IMR-90 (cell line): ENCODE measurements at regions not wholly inside any gene's neighbourhood (a gene's known extent, or its start where the extent isn't known, plus 50 kb on each side); places are given as distances from the start of the nearest gene placed in this dataset.

ENCODE experiments used
- ATAC-seq: fragments of 200-7000 bp; cut with Tn5 transposase; 2 replicates; pipeline ENCODE4 v1.9.1; 2020; ENCODE audit warnings: low read depth, mild to moderate bottlenecking, moderate library complexity
- BruUV-seq: library from RNA; stranded (reverse); fragments of 400-500 nt; replicated peaks from 2 replicates; lab custom pipeline; 2021; lab: Mats Ljungman, UMichigan
- CTCF ChIA-PET: fragments of 300-600 bp; formaldehyde crosslinking; extraction: SDS; loops from one replicate; lab custom pipeline; 2021; ENCODE audit warnings: antibody characterized with exemption; lab: Yijun Ruan, JAX
- POLR2A ChIA-PET: fragments of 300-600 bp; sonication (Branson Sonifier 250); formaldehyde crosslinking; loops from one replicate; lab custom pipeline; 2022; ENCODE audit warnings: antibody characterized with exemption; ENCODE audit not compliant: unreplicated experiment; lab: Charles Lee
- DNase-seq: peaks from one replicate; pipeline ENCODE4 v3.0.0; 2013
- H2AFZ ChIP-seq: replicated peaks from 2 replicates; pipeline ENCODE3; 2013; ENCODE audit warnings: low read length, mild to moderate bottlenecking; ENCODE audit not compliant: poor library complexity
- H2AK5ac ChIP-seq: 2 replicates; pipeline ENCODE4 v1.6.1; 2013; ENCODE audit warnings: low read depth, low read length, inconsistent platforms
- H2AK9ac ChIP-seq: replicated peaks from 2 replicates; pipeline ENCODE3; 2013; ENCODE audit warnings: mild to moderate bottlenecking, low read depth, low read length, moderate library complexity; ENCODE audit not compliant: poor library complexity
- H2BK120ac ChIP-seq: 2 replicates; pipeline ENCODE4 v1.6.1; 2013; ENCODE audit warnings: low read depth, low read length, inconsistent platforms
- H2BK15ac ChIP-seq: 3 replicates; pipeline ENCODE4 v1.6.1; 2013; ENCODE audit warnings: low read depth, low read length, inconsistent platforms
- H2BK20ac ChIP-seq: 2 replicates; pipeline ENCODE4 v1.6.1; 2013; ENCODE audit warnings: low read depth, mild to moderate bottlenecking, inconsistent platforms, low read length, moderate library complexity
- H2BK5ac ChIP-seq: 2 replicates; pipeline ENCODE4 v1.6.1; 2013; ENCODE audit warnings: mild to moderate bottlenecking, low read depth, low read length, inconsistent platforms; ENCODE audit not compliant: poor library complexity, severe bottlenecking
- H3K14ac ChIP-seq: replicated peaks from 2 replicates; pipeline ENCODE4 v1.6.1; 2013; ENCODE audit warnings: low read depth, low read length, inconsistent platforms
- H3K18ac ChIP-seq: 2 replicates; pipeline ENCODE4 v1.6.1; 2013; ENCODE audit warnings: low read depth, low read length, control low read depth
- H3K23ac ChIP-seq: 2 replicates; pipeline ENCODE4 v1.6.1; 2013; ENCODE audit warnings: low read depth, low read length, inconsistent platforms
- H3K27ac ChIP-seq: 2 replicates; pipeline ENCODE4 v1.5.1; 2013; ENCODE audit warnings: mild to moderate bottlenecking, control low read depth, low read length; ENCODE audit not compliant: insufficient read depth
- H3K27me3 ChIP-seq: 2 replicates; pipeline ENCODE4 v1.6.1; 2013; ENCODE audit warnings: low read length; ENCODE audit not compliant: control insufficient read depth, insufficient read depth
- H3K36me3 ChIP-seq: 2 replicates; pipeline ENCODE4 v1.6.1; 2013; ENCODE audit warnings: low read length, mixed read lengths; ENCODE audit not compliant: control insufficient read depth, insufficient read depth
- H3K4ac ChIP-seq: 2 replicates; pipeline ENCODE4 v1.6.1; 2013; ENCODE audit warnings: low read depth, low read length, inconsistent platforms
- H3K4me1 ChIP-seq: 2 replicates; pipeline ENCODE4 v1.6.1; 2013; ENCODE audit warnings: low read length, mixed read lengths; ENCODE audit not compliant: control insufficient read depth, insufficient read depth
- H3K4me2 ChIP-seq: 2 replicates; pipeline ENCODE4 v1.6.1; 2013; ENCODE audit warnings: low read depth, mild to moderate bottlenecking, control low read depth, low read length, moderate library complexity
- H3K4me3 ChIP-seq: 2 replicates; pipeline ENCODE4 v1.5.1; 2013; ENCODE audit warnings: low read depth, mild to moderate bottlenecking, control low read depth, low read length, moderate library complexity; ENCODE audit not compliant: insufficient read depth
- H3K56ac ChIP-seq: 2 replicates; pipeline ENCODE4 v1.6.1; 2013; ENCODE audit warnings: low read length, inconsistent platforms; ENCODE audit not compliant: insufficient read depth; ENCODE audit errors: extremely low read depth
- H3K79me1 ChIP-seq, 2 experiments: 2 replicates each; pipeline ENCODE4 v1.6.1; 2013; ENCODE audit warnings: low read length in 2 of 2, inconsistent platforms in 1 of 2, low read depth in 1 of 2
- H3K9ac ChIP-seq: 2 replicates; pipeline ENCODE4 v1.6.1; 2013; ENCODE audit warnings: low read depth, low read length, control low read depth
- H3K9me1 ChIP-seq: 2 replicates; pipeline ENCODE4 v1.6.1; 2013; ENCODE audit warnings: low read length, inconsistent platforms; ENCODE audit not compliant: insufficient read depth
- H3K9me3 ChIP-seq: 2 replicates; pipeline ENCODE4 v1.6.1; 2013; ENCODE audit warnings: low read length; ENCODE audit not compliant: control insufficient read depth, insufficient read depth
- H4K20me1 ChIP-seq: 2 replicates; pipeline ENCODE4 v1.6.1; 2013; ENCODE audit warnings: low read length, inconsistent platforms; ENCODE audit not compliant: insufficient read depth
- H4K5ac ChIP-seq: 2 replicates; pipeline ENCODE4 v1.6.1; 2013; ENCODE audit warnings: mild to moderate bottlenecking, low read depth, low read length, control low read depth
- H4K8ac ChIP-seq, 2 experiments: 2 replicates each; pipeline ENCODE4 v1.6.1; 2013; ENCODE audit warnings: low read depth in 2 of 2, low read length in 2 of 2, control low read depth in 1 of 2, inconsistent platforms in 1 of 2
- H4K91ac ChIP-seq: 2 replicates; pipeline ENCODE4 v1.6.1; 2013; ENCODE audit warnings: low read depth, low read length, inconsistent platforms; ENCODE audit not compliant: insufficient read depth
- BHLHE40 ChIP-seq: fragments of 150-350 bp; IDR thresholded peaks from 2 replicates; pipeline ENCODE4 v1.6.1; 2016; ENCODE audit warnings: mild to moderate bottlenecking, low read depth, low read length
- MAFK ChIP-seq: IDR thresholded peaks from 2 replicates; pipeline ENCODE4 v1.6.1; 2012; ENCODE audit warnings: low read depth, low read length, improper control_type of control experiment
- MXI1 ChIP-seq: IDR thresholded peaks from 2 replicates; pipeline ENCODE4 v1.6.1; 2012; ENCODE audit warnings: low read depth, mild to moderate bottlenecking, low read length, moderate library complexity, borderline replicate concordance
- POLR2A ChIP-seq: IDR thresholded peaks from 2 replicates; pipeline ENCODE4 v1.6.1; 2012; ENCODE audit warnings: mild to moderate bottlenecking, low read depth, low read length
- RFX5 ChIP-seq: IDR thresholded peaks from 2 replicates; pipeline ENCODE4 v1.8.0; 2012; ENCODE audit warnings: low read depth, mild to moderate bottlenecking, low read length, moderate library complexity
- dilution Hi-C: fragments of 300-500 bp; cut with HindIII; formaldehyde crosslinking; loops from one replicate; pipeline ENCODE4 v1.14.3; 2018; ENCODE audit warnings: low sequenced_read_pairs; ENCODE audit not compliant: unreplicated experiment
- in situ Hi-C: fragments of 300-500 bp; cut with MboI; formaldehyde crosslinking; loops from 3 replicates; pipeline ENCODE4 v1.14.3; 2019; ENCODE audit warnings: low sequenced_read_pairs, inconsistent platforms, mixed read lengths
- intact Hi-C: fragments of 100-400 bp; cut with micrococcal nuclease; formaldehyde crosslinking; loops from 2 replicates; pipeline ENCODE4 v1.10.0; 2022

GRCh38 chr18:73579698-73580097, 567.9 kb downstream of the FBXO15 start:
- Histone ChIP-seq H3K56ac (no peak overlapping the region), H2BK120ac (no peak overlapping the region), H3K14ac (no peak overlapping the region), H4K91ac (no peak overlapping the region), H3K36me3 (no peaks in the 10 kb centered on the region), H4K20me1 (no peaks in the 10 kb centered on the region), H2AFZ (no peak overlapping the region), H2BK5ac (no peak overlapping the region), H4K5ac (no peak overlapping the region), H3K27me3 (no peaks in the 10 kb centered on the region), H3K27ac (no peak overlapping the region), H3K23ac (no peak overlapping the region), H3K18ac (no peak overlapping the region), H3K79me1 (peaks cover 0 to 8% of the 10 kb centered on the region in 2 experiments; a peak in 3 of 4 replicates), H4K8ac (no peak overlapping the region), H2BK20ac (no peak overlapping the region), H3K9me1 (0 out of 2 replicates have a peak, but pooled peaks cover 3% of the 10 kb centered on the region), H3K4me1 (no peaks in the 10 kb centered on the region), H3K9me3 (no peaks in the 10 kb centered on the region), H3K9ac (no peak overlapping the region), H2AK9ac (no peak overlapping the region), H3K4ac (no peak overlapping the region), H2AK5ac (no peak overlapping the region), H3K4me3 (no peak overlapping the region), H2BK15ac (no peak overlapping the region), H3K4me2 (no peak overlapping the region)
- dilution Hi-C loops (no loop called here), intact Hi-C loops (no loop called here), in situ Hi-C loops (no loop called here)
- no TSS peak for BruUV-seq
- CTCF ChIA-PET = no interaction called here
- ATAC-seq (no peak), DNase-seq (no peak)
- POLR2A ChIA-PET = interaction anchor here (0.6 kb wide), 1 partner anchor 136 kb away, joined by 3 read pairs; no protein-coding TSS in a partner anchor
- TF ChIP-seq MAFK = no peak
- TF ChIP-seq POLR2A = no peak
- no peak for TF ChIP-seq RFX5
- TF ChIP-seq BHLHE40 = no peak
- no peak for TF ChIP-seq MXI1
